ENCODE measurements at regions not wholly inside any gene's neighbourhood (a gene's known extent, or its start where the extent isn't known, plus 50 kb on each side); places are given as distances from the start of the nearest gene placed in this dataset.

- Histone ChIP-seq H3K36me3 (ENCODE audit: control insufficient read depth, insufficient read depth, low read length) (no peaks in the 10 kb centered on the region), H3K27ac (ENCODE audit: insufficient read depth, low read length, poor library complexity, severe bottlenecking) (no peak overlapping the region), H3K4me1 (ENCODE audit: control insufficient read depth, insufficient read depth, low read length, poor library complexity, severe bottlenecking) (no peaks in the 10 kb centered on the region), H3K9me3 (ENCODE audit: control insufficient read depth, low read length) (no peaks in the 10 kb centered on the region), H3K4me3 (ENCODE audit: insufficient read depth, low read depth, low read length, poor library complexity, severe bottlenecking) (no peak overlapping the region), H3K27me3 (replicated peaks; ENCODE audit: control insufficient read depth, insufficient read depth, low read length, poor library complexity, severe bottlenecking) (no peaks in the 10 kb centered on the region)
- DNase-seq: no peak
Observed at GRCh38 chr1:88228114-88228513, 456.0 kb upstream of the PKN2 start.

GRCh38 chr1:88230126-88230525 is 453.9 kb upstream of the PKN2 start:
- H3K9me3 ChIP-seq (ENCODE audit: control insufficient read depth, low read length): no peaks in the 10 kb centered on the region
- no peak overlapping the region for H3K4me3 ChIP-seq (ENCODE audit: insufficient read depth, low read depth, low read length, poor library complexity, severe bottlenecking)
- no peaks in the 10 kb centered on the region for H3K4me1 ChIP-seq (ENCODE audit: control insufficient read depth, insufficient read depth, low read length, poor library complexity, severe bottlenecking)
- no peak overlapping the region for H3K27ac ChIP-seq (ENCODE audit: insufficient read depth, low read length, poor library complexity, severe bottlenecking)
- no peaks in the 10 kb centered on the region for H3K36me3 ChIP-seq (ENCODE audit: control insufficient read depth, insufficient read depth, low read length)
- DNase-seq: no peak
- no peaks in the 10 kb centered on the region for H3K27me3 ChIP-seq (replicated peaks; ENCODE audit: control insufficient read depth, insufficient read depth, low read length, poor library complexity, severe bottlenecking)

GRCh38 chr1:88237058-88237457 is 447.0 kb upstream of the PKN2 start:
- Histone ChIP-seq H3K27me3 (replicated peaks; ENCODE audit: control insufficient read depth, insufficient read depth, low read length, poor library complexity, severe bottlenecking) (no peaks in the 10 kb centered on the region), H3K36me3 (ENCODE audit: control insufficient read depth, insufficient read depth, low read length) (no peaks in the 10 kb centered on the region), H3K4me1 (ENCODE audit: control insufficient read depth, insufficient read depth, low read length, poor library complexity, severe bottlenecking) (no peaks in the 10 kb centered on the region), H3K27ac (ENCODE audit: insufficient read depth, low read length, poor library complexity, severe bottlenecking) (no peak overlapping the region), H3K9me3 (ENCODE audit: control insufficient read depth, low read length) (peaks cover 3% of the 10 kb centered on the region), H3K4me3 (ENCODE audit: insufficient read depth, low read depth, low read length, poor library complexity, severe bottlenecking) (no peak overlapping the region)
- no peak for DNase-seq

DNA sequence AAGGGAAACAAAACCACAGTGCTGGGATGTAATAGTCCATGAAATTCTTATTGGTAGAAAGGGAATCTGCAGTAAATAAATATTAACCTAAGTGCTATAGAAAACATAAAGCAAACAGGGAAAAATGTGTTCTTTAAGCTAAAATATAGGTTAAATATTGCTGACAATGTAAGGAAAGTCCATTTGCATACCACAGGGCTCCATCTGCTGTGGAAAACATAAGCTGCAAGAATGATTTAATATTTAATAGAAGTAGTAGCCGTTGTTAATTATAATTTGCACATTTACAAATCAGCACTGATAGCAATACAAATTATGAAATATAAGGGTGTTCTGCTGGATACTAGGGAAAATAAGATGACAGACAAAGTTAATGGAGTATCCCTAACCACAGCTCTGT is 444.9 kb upstream of the PKN2 start:
- Histone ChIP-seq H3K4me3 (ENCODE audit: insufficient read depth, low read depth, low read length, poor library complexity, severe bottlenecking) (no peak overlapping the region), H3K4me1 (ENCODE audit: control insufficient read depth, insufficient read depth, low read length, poor library complexity, severe bottlenecking) (no peaks in the 10 kb centered on the region), H3K27me3 (replicated peaks; ENCODE audit: control insufficient read depth, insufficient read depth, low read length, poor library complexity, severe bottlenecking) (no peaks in the 10 kb centered on the region), H3K9me3 (ENCODE audit: control insufficient read depth, low read length) (peaks cover 3% of the 10 kb centered on the region), H3K27ac (ENCODE audit: insufficient read depth, low read length, poor library complexity, severe bottlenecking) (no peak overlapping the region), H3K36me3 (ENCODE audit: control insufficient read depth, insufficient read depth, low read length) (no peaks in the 10 kb centered on the region)
- no peak for DNase-seq

- Histone ChIP-seq H3K27me3 (replicated peaks; ENCODE audit: control insufficient read depth, insufficient read depth, low read length, poor library complexity, severe bottlenecking) (no peaks in the 10 kb centered on the region), H3K4me3 (ENCODE audit: insufficient read depth, low read depth, low read length, poor library complexity, severe bottlenecking) (no peak overlapping the region), H3K27ac (ENCODE audit: insufficient read depth, low read length, poor library complexity, severe bottlenecking) (no peak overlapping the region), H3K4me1 (ENCODE audit: control insufficient read depth, insufficient read depth, low read length, poor library complexity, severe bottlenecking) (no peaks in the 10 kb centered on the region), H3K36me3 (ENCODE audit: control insufficient read depth, insufficient read depth, low read length) (no peaks in the 10 kb centered on the region), H3K9me3 (ENCODE audit: control insufficient read depth, low read length) (no peaks in the 10 kb centered on the region)
- DNase-seq: no peak
Observed at GRCh38 chr1:88247666-88248065, 436.4 kb upstream of the PKN2 start.

GRCh38 chr1:88250915-88251314 is 433.2 kb upstream of the PKN2 start:
- no peak for DNase-seq
- Histone ChIP-seq H3K36me3 (ENCODE audit: control insufficient read depth, insufficient read depth, low read length) (no peaks in the 10 kb centered on the region), H3K9me3 (ENCODE audit: control insufficient read depth, low read length) (no peaks in the 10 kb centered on the region), H3K4me3 (ENCODE audit: insufficient read depth, low read depth, low read length, poor library complexity, severe bottlenecking) (no peak overlapping the region), H3K27ac (ENCODE audit: insufficient read depth, low read length, poor library complexity, severe bottlenecking) (no peak overlapping the region), H3K27me3 (replicated peaks; ENCODE audit: control insufficient read depth, insufficient read depth, low read length, poor library complexity, severe bottlenecking) (no peaks in the 10 kb centered on the region), H3K4me1 (ENCODE audit: control insufficient read depth, insufficient read depth, low read length, poor library complexity, severe bottlenecking) (no peaks in the 10 kb centered on the region)

DNA sequence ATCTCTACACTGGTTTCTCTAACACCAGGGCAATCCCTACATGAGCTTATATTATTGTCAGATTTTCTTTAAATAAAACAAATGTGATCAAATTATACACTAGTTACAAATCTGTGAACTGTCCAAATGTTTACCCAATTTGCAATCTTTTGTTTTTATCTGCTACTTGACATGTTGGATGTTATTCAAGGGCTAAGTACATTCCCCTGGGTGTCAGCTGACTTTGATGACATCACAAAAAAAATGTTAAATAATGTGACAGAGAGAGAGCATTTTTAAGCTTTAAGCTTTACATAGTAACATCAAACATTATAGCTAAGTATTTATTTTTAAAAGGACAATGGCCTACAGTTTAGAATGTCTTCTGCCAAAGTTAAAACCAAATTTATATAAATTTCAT is 431.3 kb upstream of the PKN2 start:
- no peak for DNase-seq
- Histone ChIP-seq H3K4me3 (ENCODE audit: insufficient read depth, low read depth, low read length, poor library complexity, severe bottlenecking) (no peak overlapping the region), H3K36me3 (ENCODE audit: control insufficient read depth, insufficient read depth, low read length) (no peaks in the 10 kb centered on the region), H3K27me3 (replicated peaks; ENCODE audit: control insufficient read depth, insufficient read depth, low read length, poor library complexity, severe bottlenecking) (no peaks in the 10 kb centered on the region), H3K9me3 (ENCODE audit: control insufficient read depth, low read length) (no peaks in the 10 kb centered on the region), H3K27ac (ENCODE audit: insufficient read depth, low read length, poor library complexity, severe bottlenecking) (no peak overlapping the region), H3K4me1 (ENCODE audit: control insufficient read depth, insufficient read depth, low read length, poor library complexity, severe bottlenecking) (no peaks in the 10 kb centered on the region)

DNA sequence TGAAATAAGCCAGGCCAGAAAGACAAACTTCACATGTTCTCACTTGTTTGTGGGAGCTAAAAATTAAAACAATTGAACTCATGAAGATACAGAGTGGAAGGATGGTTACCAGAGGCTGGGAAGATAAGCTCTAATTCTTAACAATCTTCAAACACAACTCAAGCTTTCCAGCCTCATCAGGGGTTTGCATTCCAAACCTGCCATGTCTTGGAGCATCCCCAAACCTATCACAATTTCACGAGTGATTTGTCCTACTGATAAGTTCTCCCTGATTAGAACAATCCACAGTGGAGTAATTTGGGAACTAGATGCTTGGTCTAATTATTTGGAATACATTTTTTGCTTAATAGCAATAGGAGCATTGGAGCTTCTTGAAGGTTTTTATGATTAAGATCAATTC is 418.5 kb upstream of the PKN2 start:
- no peak for DNase-seq
- Histone ChIP-seq H3K4me3 (ENCODE audit: insufficient read depth, low read depth, low read length, poor library complexity, severe bottlenecking) (no peak overlapping the region), H3K9me3 (ENCODE audit: control insufficient read depth, low read length) (no peaks in the 10 kb centered on the region), H3K27me3 (replicated peaks; ENCODE audit: control insufficient read depth, insufficient read depth, low read length, poor library complexity, severe bottlenecking) (no peaks in the 10 kb centered on the region), H3K36me3 (ENCODE audit: control insufficient read depth, insufficient read depth, low read length) (no peaks in the 10 kb centered on the region), H3K27ac (ENCODE audit: insufficient read depth, low read length, poor library complexity, severe bottlenecking) (no peak overlapping the region), H3K4me1 (ENCODE audit: control insufficient read depth, insufficient read depth, low read length, poor library complexity, severe bottlenecking) (no peaks in the 10 kb centered on the region)

DNA sequence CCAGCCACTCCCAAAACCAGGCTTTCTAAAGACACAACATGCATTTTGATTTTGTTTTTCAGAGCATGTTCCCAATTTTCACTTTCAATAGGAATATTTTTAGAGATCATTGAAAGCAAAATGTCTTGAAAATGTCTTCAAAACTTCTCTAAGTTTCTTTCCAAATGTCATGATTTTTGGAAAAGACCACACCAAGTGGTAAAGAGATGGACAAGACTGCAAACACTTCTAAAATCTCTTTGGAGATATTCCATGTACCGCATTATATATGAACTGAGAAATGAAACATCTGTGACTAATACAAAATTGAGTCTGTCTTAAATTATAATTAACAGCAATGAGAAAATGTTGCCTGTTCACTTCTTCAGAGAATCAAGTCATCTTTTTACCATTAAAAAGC is 418.0 kb upstream of the PKN2 start:
- Histone ChIP-seq H3K27me3 (replicated peaks; ENCODE audit: control insufficient read depth, insufficient read depth, low read length, poor library complexity, severe bottlenecking) (no peaks in the 10 kb centered on the region), H3K27ac (ENCODE audit: insufficient read depth, low read length, poor library complexity, severe bottlenecking) (no peak overlapping the region), H3K9me3 (ENCODE audit: control insufficient read depth, low read length) (no peaks in the 10 kb centered on the region), H3K4me3 (ENCODE audit: insufficient read depth, low read depth, low read length, poor library complexity, severe bottlenecking) (no peak overlapping the region), H3K36me3 (ENCODE audit: control insufficient read depth, insufficient read depth, low read length) (no peaks in the 10 kb centered on the region), H3K4me1 (ENCODE audit: control insufficient read depth, insufficient read depth, low read length, poor library complexity, severe bottlenecking) (no peaks in the 10 kb centered on the region)
- DNase-seq: no peak

- H3K9me3 ChIP-seq (ENCODE audit: control insufficient read depth, low read length): no peaks in the 10 kb centered on the region
- H3K4me3 ChIP-seq (ENCODE audit: insufficient read depth, low read depth, low read length, poor library complexity, severe bottlenecking): no peak overlapping the region
- no peaks in the 10 kb centered on the region for H3K4me1 ChIP-seq (ENCODE audit: control insufficient read depth, insufficient read depth, low read length, poor library complexity, severe bottlenecking)
- DNase-seq: no peak
- H3K36me3 ChIP-seq (ENCODE audit: control insufficient read depth, insufficient read depth, low read length): no peaks in the 10 kb centered on the region
- no peak overlapping the region for H3K27ac ChIP-seq (ENCODE audit: insufficient read depth, low read length, poor library complexity, severe bottlenecking)
- H3K27me3 ChIP-seq (replicated peaks; ENCODE audit: control insufficient read depth, insufficient read depth, low read length, poor library complexity, severe bottlenecking): no peaks in the 10 kb centered on the region
Observed at GRCh38 chr1:88272216-88272615, 411.9 kb upstream of the PKN2 start.

- Histone ChIP-seq H3K4me1 (ENCODE audit: control insufficient read depth, insufficient read depth, low read length, poor library complexity, severe bottlenecking) (no peaks in the 10 kb centered on the region), H3K27ac (ENCODE audit: insufficient read depth, low read length, poor library complexity, severe bottlenecking) (no peak overlapping the region), H3K36me3 (ENCODE audit: control insufficient read depth, insufficient read depth, low read length) (no peaks in the 10 kb centered on the region), H3K4me3 (ENCODE audit: insufficient read depth, low read depth, low read length, poor library complexity, severe bottlenecking) (no peak overlapping the region), H3K27me3 (replicated peaks; ENCODE audit: control insufficient read depth, insufficient read depth, low read length, poor library complexity, severe bottlenecking) (no peaks in the 10 kb centered on the region), H3K9me3 (ENCODE audit: control insufficient read depth, low read length) (no peaks in the 10 kb centered on the region)
- no peak for DNase-seq
Observed at GRCh38 chr1:88274431-88274830, 409.6 kb upstream of the PKN2 start.

All from effector memory CD4-positive, alpha-beta T cell (primary cell).